ENCODE measurements at regions not wholly inside any gene's neighbourhood (a gene's known extent, or its start where the extent isn't known, plus 50 kb on each side); places are given as distances from the start of the nearest gene placed in this dataset.

GRCh38 chr16:86175816-86176215 is 276.9 kb downstream of the IRF8 start:
- DNase-seq = no peak
- Mint-ChIP-seq H3K36me3 (ENCODE audit: insufficient read depth, unreplicated experiment) (no peaks in the 10 kb centered on the region), H3K4me1 (ENCODE audit: low read depth, unreplicated experiment) (no peaks in the 10 kb centered on the region), H3K27ac (ENCODE audit: unreplicated experiment) (no peak overlapping the region), H3K4me3 (ENCODE audit: unreplicated experiment) (no peak overlapping the region), H3K9me3 (ENCODE audit: unreplicated experiment) (no peaks in the 10 kb centered on the region), H3K27me3 (ENCODE audit: insufficient read depth, unreplicated experiment) (peaks cover 17% of the 10 kb centered on the region)
- intact Hi-C loops (cut with micrococcal nuclease; ENCODE audit: unreplicated experiment) = no loop called here
- Histone ChIP-seq H3K27me3 (replicated peaks; ENCODE audit: control insufficient read depth, insufficient read depth, low read length) (peaks cover 2% of the 10 kb centered on the region; the same call in 1 of the 2 replicates), H3K36me3 (ENCODE audit: control insufficient read depth, insufficient read depth, low read length) (no peaks in the 10 kb centered on the region), H3K9me3 (no peaks in the 10 kb centered on the region), H3K4me1 (no peaks in the 10 kb centered on the region), H3K4me3 (ENCODE audit: low read depth, low read length) (no peak overlapping the region)
- BruUV-seq (replicated peaks) = no TSS peak
- ChIA-PET CTCF (no interaction called here), POLR2A (no interaction called here)
- TF ChIP-seq CTCF (IDR thresholded peaks at IDR 0.05; ENCODE audit: insufficient read depth in 1 of 2, low read depth in 1 of 2, low read length in 1 of 2, severe bottlenecking in 1 of 2, unreplicated experiment in 1 of 2) = no peak

- H3K27me3 ChIP-seq (replicated peaks; ENCODE audit: control insufficient read depth, insufficient read depth, low read length) = peaks cover 2% of the 10 kb centered on the region; the same call in 1 of the 2 replicates
- CTCF ChIA-PET = no interaction called here
These were observed 277.5 kb downstream of the IRF8 start for GRCh38 chr16:86176462-86176861.

GRCh38 chr16:86180244-86180643 is 281.3 kb downstream of the IRF8 start:
- H3K27me3 Mint-ChIP-seq (ENCODE audit: insufficient read depth, unreplicated experiment) = peaks cover 12% of the 10 kb centered on the region
- Histone ChIP-seq H3K9me3 (no peaks in the 10 kb centered on the region), H3K27me3 (replicated peaks; ENCODE audit: control insufficient read depth, insufficient read depth, low read length) (no peaks in the 10 kb centered on the region), H3K4me3 (ENCODE audit: low read depth, low read length) (no peak overlapping the region), H3K4me1 (no peaks in the 10 kb centered on the region), H3K36me3 (ENCODE audit: control insufficient read depth, insufficient read depth, low read length) (no peaks in the 10 kb centered on the region)
- no peak for TF ChIP-seq CTCF (IDR thresholded peaks at IDR 0.05; ENCODE audit: insufficient read depth in 1 of 2, low read depth in 1 of 2, low read length in 1 of 2, severe bottlenecking in 1 of 2, unreplicated experiment in 1 of 2)
- no peak overlapping the region for H3K27ac Mint-ChIP-seq (ENCODE audit: unreplicated experiment)
- no TSS peak for BruUV-seq (replicated peaks)
- intact Hi-C loops (cut with micrococcal nuclease; ENCODE audit: unreplicated experiment) = no loop called here
- ChIA-PET POLR2A (no interaction called here), CTCF (no interaction called here)
- H3K36me3 Mint-ChIP-seq (ENCODE audit: insufficient read depth, unreplicated experiment) = no peaks in the 10 kb centered on the region
- no peaks in the 10 kb centered on the region for H3K9me3 Mint-ChIP-seq (ENCODE audit: unreplicated experiment)
- no peak for DNase-seq
- H3K4me1 Mint-ChIP-seq (ENCODE audit: low read depth, unreplicated experiment) = no peaks in the 10 kb centered on the region
- no peak overlapping the region for H3K4me3 Mint-ChIP-seq (ENCODE audit: unreplicated experiment)

More at GRCh38 chr16:86176462-86176861, 277.5 kb downstream of the IRF8 start:
- Mint-ChIP-seq H3K9me3 (ENCODE audit: unreplicated experiment) (no peaks in the 10 kb centered on the region), H3K4me3 (ENCODE audit: unreplicated experiment) (no peak overlapping the region), H3K36me3 (ENCODE audit: insufficient read depth, unreplicated experiment) (no peaks in the 10 kb centered on the region), H3K4me1 (ENCODE audit: low read depth, unreplicated experiment) (no peaks in the 10 kb centered on the region), H3K27ac (ENCODE audit: unreplicated experiment) (no peak overlapping the region), H3K27me3 (ENCODE audit: insufficient read depth, unreplicated experiment) (peaks cover 13% of the 10 kb centered on the region)
- intact Hi-C loops (cut with micrococcal nuclease; ENCODE audit: unreplicated experiment) = no loop called here
- Histone ChIP-seq H3K4me1 (no peaks in the 10 kb centered on the region), H3K4me3 (ENCODE audit: low read depth, low read length) (no peak overlapping the region), H3K9me3 (no peaks in the 10 kb centered on the region), H3K36me3 (ENCODE audit: control insufficient read depth, insufficient read depth, low read length) (no peaks in the 10 kb centered on the region)
- DNase-seq = no peak
- no TSS peak for BruUV-seq (replicated peaks)
- TF ChIP-seq CTCF (IDR thresholded peaks at IDR 0.05; ENCODE audit: insufficient read depth in 1 of 2, low read depth in 1 of 2, low read length in 1 of 2, severe bottlenecking in 1 of 2, unreplicated experiment in 1 of 2) = no peak
- POLR2A ChIA-PET = no interaction called here
